ENCODE measurements at regions not wholly inside any gene's neighbourhood (a gene's known extent, or its start where the extent isn't known, plus 50 kb on each side); places are given as distances from the start of the nearest gene placed in this dataset.

- H3K36me3 ChIP-seq (ENCODE audit: control insufficient read depth, insufficient read depth, low read length) = no peaks in the 10 kb centered on the region
- H3K9me3 ChIP-seq (ENCODE audit: control insufficient read depth, low read length) = no peaks in the 10 kb centered on the region
- H3K4me1 ChIP-seq (ENCODE audit: control insufficient read depth, insufficient read depth, low read length, poor library complexity, severe bottlenecking) = no peaks in the 10 kb centered on the region
- H3K27ac ChIP-seq (ENCODE audit: low read depth, low read length, severe bottlenecking) = no peak overlapping the region
- no peak overlapping the region for H3K4me3 ChIP-seq (ENCODE audit: extremely low read depth, insufficient read depth, low read length, poor library complexity, severe bottlenecking)
Measured at GRCh38 chrX:140393507-140393906, 111.4 kb downstream of the SOX3 start.

- WGBS, 2 experiments (ENCODE audit: insufficient coverage in 2 of 2) = no CpG with 5 or more reads among the region's 3 CpGs
- no peaks in the 10 kb centered on the region for H3K36me3 ChIP-seq (ENCODE audit: control insufficient read depth, insufficient read depth, low read length)
- no peak overlapping the region for H3K27ac ChIP-seq (ENCODE audit: low read depth, low read length, severe bottlenecking)
- H3K9me3 ChIP-seq (ENCODE audit: control insufficient read depth, low read length) = no peaks in the 10 kb centered on the region
- H3K4me3 ChIP-seq (ENCODE audit: extremely low read depth, insufficient read depth, low read length, poor library complexity, severe bottlenecking) = no peak overlapping the region
- no peaks in the 10 kb centered on the region for H3K4me1 ChIP-seq (ENCODE audit: control insufficient read depth, insufficient read depth, low read length, poor library complexity, severe bottlenecking)
Measured at GRCh38 chrX:140391313-140391712, 113.6 kb downstream of the SOX3 start.

- Histone ChIP-seq H3K4me1 (ENCODE audit: control insufficient read depth, insufficient read depth, low read length, poor library complexity, severe bottlenecking) (no peaks in the 10 kb centered on the region), H3K27ac (ENCODE audit: low read depth, low read length, severe bottlenecking) (no peak overlapping the region), H3K4me3 (ENCODE audit: extremely low read depth, insufficient read depth, low read length, poor library complexity, severe bottlenecking) (no peak overlapping the region), H3K9me3 (ENCODE audit: control insufficient read depth, low read length) (no peaks in the 10 kb centered on the region), H3K36me3 (ENCODE audit: control insufficient read depth, insufficient read depth, low read length) (no peaks in the 10 kb centered on the region)
- WGBS, 2 experiments (ENCODE audit: insufficient coverage in 2 of 2) = no CpG with 5 or more reads among the region's 3 CpGs
Measured at GRCh38 chrX:140389331-140389730, 115.5 kb downstream of the SOX3 start.

- WGBS, 2 experiments (ENCODE audit: insufficient coverage in 2 of 2) = 89% methylated on average over 3 of the region's 4 CpGs; no CpG with 5 or more reads in 1 of the 2 experiments
- Histone ChIP-seq H3K9me3 (ENCODE audit: control insufficient read depth, low read length) (no peaks in the 10 kb centered on the region), H3K27ac (ENCODE audit: low read depth, low read length, severe bottlenecking) (no peak overlapping the region), H3K4me1 (ENCODE audit: control insufficient read depth, insufficient read depth, low read length, poor library complexity, severe bottlenecking) (no peaks in the 10 kb centered on the region), H3K36me3 (ENCODE audit: control insufficient read depth, insufficient read depth, low read length) (no peaks in the 10 kb centered on the region), H3K4me3 (ENCODE audit: extremely low read depth, insufficient read depth, low read length, poor library complexity, severe bottlenecking) (no peak overlapping the region)
Measured at GRCh38 chrX:140362861-140363260, 142.0 kb downstream of the SOX3 start.

GRCh38 chrX:140360924-140361323 is 143.9 kb downstream of the SOX3 start:
- no peaks in the 10 kb centered on the region for H3K36me3 ChIP-seq (ENCODE audit: control insufficient read depth, insufficient read depth, low read length)
- H3K4me3 ChIP-seq (ENCODE audit: extremely low read depth, insufficient read depth, low read length, poor library complexity, severe bottlenecking) = no peak overlapping the region
- H3K9me3 ChIP-seq (ENCODE audit: control insufficient read depth, low read length) = no peaks in the 10 kb centered on the region
- no CpG with 5 or more reads among the region's 3 CpGs for WGBS, 2 experiments (ENCODE audit: insufficient coverage in 2 of 2)
- no peaks in the 10 kb centered on the region for H3K4me1 ChIP-seq (ENCODE audit: control insufficient read depth, insufficient read depth, low read length, poor library complexity, severe bottlenecking)
- no peak overlapping the region for H3K27ac ChIP-seq (ENCODE audit: low read depth, low read length, severe bottlenecking)

- no peak overlapping the region for H3K4me3 ChIP-seq (ENCODE audit: extremely low read depth, insufficient read depth, low read length, poor library complexity, severe bottlenecking)
- 100% methylated on average over 1 of the region's 5 CpGs; no CpG with 5 or more reads in 1 of the 2 experiments for WGBS, 2 experiments (ENCODE audit: insufficient coverage in 2 of 2)
- H3K9me3 ChIP-seq (ENCODE audit: control insufficient read depth, low read length) = no peaks in the 10 kb centered on the region
- no peaks in the 10 kb centered on the region for H3K4me1 ChIP-seq (ENCODE audit: control insufficient read depth, insufficient read depth, low read length, poor library complexity, severe bottlenecking)
- no peak overlapping the region for H3K27ac ChIP-seq (ENCODE audit: low read depth, low read length, severe bottlenecking)
- no peaks in the 10 kb centered on the region for H3K36me3 ChIP-seq (ENCODE audit: control insufficient read depth, insufficient read depth, low read length)
Measured at GRCh38 chrX:140360284-140360683, 144.6 kb downstream of the SOX3 start.

GRCh38 chrX:140355922-140356321 is 148.9 kb downstream of the SOX3 start:
- Histone ChIP-seq H3K4me1 (ENCODE audit: control insufficient read depth, insufficient read depth, low read length, poor library complexity, severe bottlenecking) (no peaks in the 10 kb centered on the region), H3K9me3 (ENCODE audit: control insufficient read depth, low read length) (no peaks in the 10 kb centered on the region), H3K4me3 (ENCODE audit: extremely low read depth, insufficient read depth, low read length, poor library complexity, severe bottlenecking) (no peak overlapping the region), H3K27ac (ENCODE audit: low read depth, low read length, severe bottlenecking) (no peak overlapping the region), H3K36me3 (ENCODE audit: control insufficient read depth, insufficient read depth, low read length) (no peaks in the 10 kb centered on the region)
- 92% methylated on average over 5 of the region's 9 CpGs; no CpG with 5 or more reads in 1 of the 2 experiments for WGBS, 2 experiments (ENCODE audit: insufficient coverage in 2 of 2)

GRCh38 chrX:140355429-140355828 is 149.4 kb downstream of the SOX3 start:
- 80% methylated on average over 2 of the region's 6 CpGs; no CpG with 5 or more reads in 1 of the 2 experiments for WGBS, 2 experiments (ENCODE audit: insufficient coverage in 2 of 2)
- Histone ChIP-seq H3K4me1 (ENCODE audit: control insufficient read depth, insufficient read depth, low read length, poor library complexity, severe bottlenecking) (no peaks in the 10 kb centered on the region), H3K4me3 (ENCODE audit: extremely low read depth, insufficient read depth, low read length, poor library complexity, severe bottlenecking) (no peak overlapping the region), H3K9me3 (ENCODE audit: control insufficient read depth, low read length) (no peaks in the 10 kb centered on the region), H3K27ac (ENCODE audit: low read depth, low read length, severe bottlenecking) (no peak overlapping the region), H3K36me3 (ENCODE audit: control insufficient read depth, insufficient read depth, low read length) (no peaks in the 10 kb centered on the region)

- Histone ChIP-seq H3K27ac (ENCODE audit: low read depth, low read length, severe bottlenecking) (no peak overlapping the region), H3K36me3 (ENCODE audit: control insufficient read depth, insufficient read depth, low read length) (no peaks in the 10 kb centered on the region), H3K4me3 (ENCODE audit: extremely low read depth, insufficient read depth, low read length, poor library complexity, severe bottlenecking) (no peak overlapping the region), H3K9me3 (ENCODE audit: control insufficient read depth, low read length) (no peaks in the 10 kb centered on the region), H3K4me1 (ENCODE audit: control insufficient read depth, insufficient read depth, low read length, poor library complexity, severe bottlenecking) (no peaks in the 10 kb centered on the region)
- no CpG with 5 or more reads among the region's 3 CpGs for WGBS, 2 experiments (ENCODE audit: insufficient coverage in 2 of 2)
Measured at GRCh38 chrX:140354431-140355120, 150.3 kb downstream of the SOX3 start.

- Histone ChIP-seq H3K9me3 (ENCODE audit: control insufficient read depth, low read length) (no peaks in the 10 kb centered on the region), H3K4me1 (ENCODE audit: control insufficient read depth, insufficient read depth, low read length, poor library complexity, severe bottlenecking) (peaks cover 6% of the 10 kb centered on the region), H3K36me3 (ENCODE audit: control insufficient read depth, insufficient read depth, low read length) (no peaks in the 10 kb centered on the region), H3K27ac (ENCODE audit: low read depth, low read length, severe bottlenecking) (no peak overlapping the region), H3K4me3 (ENCODE audit: extremely low read depth, insufficient read depth, low read length, poor library complexity, severe bottlenecking) (no peak overlapping the region)
- no CpG with 5 or more reads among the region's 1 CpG for WGBS, 2 experiments (ENCODE audit: insufficient coverage in 2 of 2)
Measured at GRCh38 chrX:140346729-140347128, 158.1 kb downstream of the SOX3 start.

- WGBS, 2 experiments (ENCODE audit: insufficient coverage in 2 of 2) = 75 to 89% methylated on average over 2 of the region's 5 CpGs
- no peaks in the 10 kb centered on the region for H3K36me3 ChIP-seq (ENCODE audit: control insufficient read depth, insufficient read depth, low read length)
Measured at GRCh38 chrX:140343226-140343868, 161.5 kb downstream of the SOX3 start.

More at GRCh38 chrX:140343226-140343868, 161.5 kb downstream of the SOX3 start:
- Histone ChIP-seq H3K4me1 (ENCODE audit: control insufficient read depth, insufficient read depth, low read length, poor library complexity, severe bottlenecking) (peaks cover 6% of the 10 kb centered on the region), H3K27ac (ENCODE audit: low read depth, low read length, severe bottlenecking) (no peak overlapping the region), H3K4me3 (ENCODE audit: extremely low read depth, insufficient read depth, low read length, poor library complexity, severe bottlenecking) (no peak overlapping the region), H3K9me3 (ENCODE audit: control insufficient read depth, low read length) (no peaks in the 10 kb centered on the region)
